ENCODE measurements at regions not wholly inside any gene's neighbourhood (a gene's known extent, or its start where the extent isn't known, plus 50 kb on each side); places are given as distances from the start of the nearest gene placed in this dataset.
A peak's percentile ranks its signal among the peaks of the same experiment; 100 is the strongest.

GRCh38 chr5:106205916-106206571, 1464.7 kb downstream of the EFNA5 start:
- DNase-seq (ENCODE audit: low spot score) = no peak

GRCh38 chr5:106202035-106202434, 1468.7 kb downstream of the EFNA5 start:
- DNase-seq (ENCODE audit: low spot score) = no peak

- DNase-seq (ENCODE audit: low spot score) = no peak
These were observed 1469.8 kb downstream of the EFNA5 start for GRCh38 chr5:106200971-106201370.

- no peak for DNase-seq (ENCODE audit: low spot score)
These were observed 1474.9 kb downstream of the EFNA5 start for GRCh38 chr5:106195679-106196474.

GRCh38 chr5:106189121-106189809, 1481.5 kb downstream of the EFNA5 start:
- no peak for DNase-seq (ENCODE audit: low spot score)

GRCh38 chr5:106185661-106186081, 1485.1 kb downstream of the EFNA5 start:
- DNase-seq (ENCODE audit: low spot score) = no peak

- DNase-seq (ENCODE audit: low spot score) = no peak
These were observed 1495.8 kb downstream of the EFNA5 start for GRCh38 chr5:106174903-106175302.

- DNase-seq (ENCODE audit: low spot score) = no peak
These were observed 1497.8 kb downstream of the EFNA5 start for GRCh38 chr5:106172681-106173532.

GRCh38 chr5:106171708-106172107, 1499.0 kb downstream of the EFNA5 start:
- DNase-seq (ENCODE audit: low spot score) = no peak

- DNase-seq (ENCODE audit: low spot score) = no peak
These were observed 1499.6 kb downstream of the EFNA5 start for GRCh38 chr5:106171132-106171531.

- DNase-seq (ENCODE audit: low spot score) = no peak
These were observed 1503.0 kb downstream of the EFNA5 start for GRCh38 chr5:106167766-106168165.

- DNase-seq (ENCODE audit: low spot score) = no peak
These were observed 1507.5 kb downstream of the EFNA5 start for GRCh38 chr5:106163233-106163632.

GRCh38 chr5:106159616-106160015, 1511.1 kb downstream of the EFNA5 start:
- DNase-seq (ENCODE audit: low spot score) = no peak

GRCh38 chr5:106154280-106154716, 1516.4 kb downstream of the EFNA5 start:
- DNase-seq (ENCODE audit: low spot score) = peak; percentile 58

GRCh38 chr5:106152569-106152968, 1518.2 kb downstream of the EFNA5 start:
- no peak for DNase-seq (ENCODE audit: low spot score)

GRCh38 chr5:106142116-106142515, 1528.6 kb downstream of the EFNA5 start:
- DNase-seq (ENCODE audit: low spot score) = no peak

GRCh38 chr5:106140101-106140500, 1530.6 kb downstream of the EFNA5 start:
- no peak for DNase-seq (ENCODE audit: low spot score)

GRCh38 chr5:106136061-106136460, 1534.7 kb downstream of the EFNA5 start:
- DNase-seq (ENCODE audit: low spot score) = no peak

- DNase-seq (ENCODE audit: low spot score) = no peak
These were observed 1535.3 kb downstream of the EFNA5 start for GRCh38 chr5:106135473-106135872.

- no peak for DNase-seq (ENCODE audit: low spot score)
These were observed 1536.2 kb downstream of the EFNA5 start for GRCh38 chr5:106134549-106134948.

GRCh38 chr5:106127985-106128384, 1542.8 kb downstream of the EFNA5 start:
- DNase-seq (ENCODE audit: low spot score) = no peak

GRCh38 chr5:106127341-106127781, 1543.4 kb downstream of the EFNA5 start:
- DNase-seq (ENCODE audit: low spot score) = no peak

Data from ecto neural progenitor cell (in vitro differentiated cells).